PC-9 (cell line): ENCODE measurements at regions not wholly inside any gene's neighbourhood (a gene's known extent, or its start where the extent isn't known, plus 50 kb on each side); places are given as distances from the start of the nearest gene placed in this dataset.

Source experiments
- EZH2 ChIP-seq: fragments of 200-600 bp; sonication (generic); IDR thresholded peaks from 2 replicates; pipeline ENCODE4 v1.8.0; 2017; ENCODE audit warnings: antibody characterized with exemption, low read depth
- TF ChIP-seq, protein P1 (sequence below): fragments of 200-600 bp; sonication (generic); conservative IDR thresholded peaks from 2 replicates; pipeline ENCODE4 v1.6.1; 2017; ENCODE audit warnings: mixed run types, antibody characterized with exemption, mild to moderate bottlenecking, moderate library complexity

DNA sequence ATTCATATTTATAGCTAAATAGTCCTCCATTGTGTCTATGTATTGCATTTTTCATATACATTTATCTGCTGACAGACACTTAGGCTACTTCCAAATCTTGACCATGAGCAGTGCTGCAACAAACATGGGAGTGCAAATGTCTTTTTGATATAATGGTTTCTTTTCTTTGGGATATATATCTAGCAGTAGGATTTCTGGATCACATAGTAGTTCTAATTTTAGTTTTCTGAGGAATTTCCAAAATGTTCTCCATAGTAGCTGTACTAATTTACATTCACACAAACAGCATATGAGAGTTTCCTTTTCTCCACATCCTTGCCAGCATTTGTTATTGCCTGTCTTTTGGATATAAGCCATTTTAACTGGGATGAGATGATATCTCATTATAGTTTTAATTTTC, 1521.3 kb downstream of the REEP3 start:
- TF ChIP-seq, protein P1, sequence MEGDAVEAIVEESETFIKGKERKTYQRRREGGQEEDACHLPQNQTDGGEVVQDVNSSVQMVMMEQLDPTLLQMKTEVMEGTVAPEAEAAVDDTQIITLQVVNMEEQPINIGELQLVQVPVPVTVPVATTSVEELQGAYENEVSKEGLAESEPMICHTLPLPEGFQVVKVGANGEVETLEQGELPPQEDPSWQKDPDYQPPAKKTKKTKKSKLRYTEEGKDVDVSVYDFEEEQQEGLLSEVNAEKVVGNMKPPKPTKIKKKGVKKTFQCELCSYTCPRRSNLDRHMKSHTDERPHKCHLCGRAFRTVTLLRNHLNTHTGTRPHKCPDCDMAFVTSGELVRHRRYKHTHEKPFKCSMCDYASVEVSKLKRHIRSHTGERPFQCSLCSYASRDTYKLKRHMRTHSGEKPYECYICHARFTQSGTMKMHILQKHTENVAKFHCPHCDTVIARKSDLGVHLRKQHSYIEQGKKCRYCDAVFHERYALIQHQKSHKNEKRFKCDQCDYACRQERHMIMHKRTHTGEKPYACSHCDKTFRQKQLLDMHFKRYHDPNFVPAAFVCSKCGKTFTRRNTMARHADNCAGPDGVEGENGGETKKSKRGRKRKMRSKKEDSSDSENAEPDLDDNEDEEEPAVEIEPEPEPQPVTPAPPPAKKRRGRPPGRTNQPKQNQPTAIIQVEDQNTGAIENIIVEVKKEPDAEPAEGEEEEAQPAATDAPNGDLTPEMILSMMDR, result no peak
- no peak for TF ChIP-seq EZH2
